Stimulated activated CD8-positive, alpha-beta memory T cell treated with anti-CD3 and anti-CD28 coated beads, Interleukin-4, amount 100 ng/mL, for 48 hours (primary cell): ENCODE measurements at regions not wholly inside any gene's neighbourhood (a gene's known extent, or its start where the extent isn't known, plus 50 kb on each side); places are given as distances from the start of the nearest gene placed in this dataset.
"Not testable (repeated sequence)": the region's sequence is repeated elsewhere in the genome, so short reads cannot be mapped to it uniquely, and the experiment has no call there.

ENCODE experiments used
- DNase-seq: peaks from one replicate; pipeline ENCODE4 v3.0.0-alpha.2; 2020

DNA sequence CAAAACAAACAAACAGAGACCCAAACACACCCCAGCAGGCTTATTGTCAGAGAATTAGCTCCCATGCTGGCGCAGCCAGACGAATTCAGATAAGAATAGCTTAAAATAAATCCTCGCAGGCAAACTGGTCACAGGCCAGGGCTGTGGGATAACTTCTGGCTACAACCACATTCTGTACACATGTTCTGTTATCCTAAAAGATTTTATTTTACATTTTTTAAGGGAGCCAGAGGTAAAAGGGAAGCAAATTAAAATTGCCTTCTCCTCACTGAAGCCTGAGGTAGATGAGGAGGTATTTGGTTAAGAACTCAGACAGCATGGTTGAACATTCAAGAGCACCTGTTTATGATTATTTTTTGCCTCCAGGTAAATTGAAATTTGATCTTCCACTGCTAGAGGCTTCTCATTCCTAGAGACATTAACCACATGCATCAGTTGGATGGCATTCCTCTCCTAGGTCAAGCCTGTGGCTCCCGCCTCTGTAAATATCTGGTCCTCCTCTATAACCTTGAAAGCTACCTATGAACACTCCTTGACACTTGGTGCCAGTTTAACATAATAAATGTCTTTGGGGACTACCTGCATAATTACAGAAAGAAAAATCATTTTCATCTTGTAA lies 190.3 kb downstream of the SATB1 start:
- DNase-seq = no peak

DNA sequence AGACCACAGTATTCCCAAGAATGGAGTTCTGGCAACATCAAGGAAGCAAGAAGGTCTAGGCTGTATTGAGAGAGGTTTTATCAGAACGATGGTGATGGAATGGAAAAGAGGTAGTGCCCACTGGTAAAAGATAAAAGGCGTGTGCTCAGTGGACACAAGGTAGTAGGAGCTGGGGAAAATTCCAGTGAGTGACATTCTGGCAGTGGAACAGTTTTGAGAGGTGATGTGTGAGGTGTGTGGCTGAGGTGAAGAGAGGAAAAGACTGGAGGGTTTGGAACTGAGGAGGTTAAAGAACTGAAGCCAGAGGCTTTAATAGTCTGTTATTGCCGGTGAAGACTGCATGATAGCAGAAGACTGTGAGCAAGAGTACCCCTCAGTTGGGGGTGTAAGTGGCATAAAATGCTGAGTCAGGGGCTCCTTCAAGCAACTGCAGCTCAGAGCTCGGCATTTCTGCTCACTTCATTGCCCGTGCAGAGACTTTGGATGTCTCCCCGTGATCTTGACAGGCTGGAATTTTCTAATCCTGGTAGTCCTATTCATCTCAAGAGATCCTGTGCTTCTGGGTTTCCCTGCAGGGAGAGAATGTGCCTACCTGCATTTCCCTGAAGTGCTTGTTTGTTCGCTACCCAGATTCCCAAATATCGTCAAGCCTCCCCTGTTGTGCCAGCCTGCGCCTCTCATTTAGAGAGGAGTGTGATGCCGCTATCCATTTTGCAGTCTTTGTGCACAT lies 191.0 kb downstream of the SATB1 start:
- no peak for DNase-seq

DNA sequence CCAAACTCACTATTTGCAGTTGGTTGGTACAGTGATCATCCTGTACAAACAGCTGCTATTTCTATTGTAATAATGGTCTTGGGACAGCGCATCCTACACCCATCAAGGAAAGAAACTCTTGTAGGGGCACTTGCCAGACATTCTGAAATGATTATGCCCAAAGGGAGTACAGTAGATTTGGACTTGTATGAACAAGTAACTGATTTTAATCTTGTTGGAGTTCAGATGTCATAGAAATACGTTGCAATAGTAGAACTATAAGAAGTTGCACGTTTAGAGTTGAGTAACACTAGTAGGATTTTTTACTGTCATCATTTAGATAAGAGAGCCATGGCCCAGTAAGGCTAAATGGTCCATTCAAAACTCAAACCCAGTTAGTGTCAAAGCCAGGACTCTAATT lies 192.8 kb downstream of the SATB1 start:
- DNase-seq = no peak

GRCh38 chr3:18228060-18228459 lies 197.1 kb downstream of the SATB1 start:
- no peak for DNase-seq

DNA sequence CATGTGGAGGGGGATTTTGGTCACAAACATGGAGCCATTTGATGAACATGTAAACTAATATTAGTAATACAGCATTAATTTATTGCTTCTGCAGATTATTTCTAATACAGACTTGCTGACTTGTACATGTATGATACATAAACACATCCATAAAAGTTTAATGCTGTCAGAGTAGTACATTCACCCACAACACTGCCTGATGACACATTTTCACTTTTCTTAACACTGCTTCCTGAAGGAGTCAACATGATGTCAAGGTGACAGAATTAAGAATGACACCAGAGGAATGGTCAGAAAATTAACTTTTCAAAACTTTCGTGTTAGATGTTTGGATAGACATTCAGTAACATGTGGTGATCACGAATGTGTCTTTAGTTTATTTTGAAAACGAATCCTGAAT lies 199.4 kb downstream of the SATB1 start:
- no peak for DNase-seq

GRCh38 chr3:18224426-18224825 lies 200.7 kb downstream of the SATB1 start:
- no peak for DNase-seq

GRCh38 chr3:18223974-18224373 lies 201.2 kb downstream of the SATB1 start:
- no peak for DNase-seq

DNA sequence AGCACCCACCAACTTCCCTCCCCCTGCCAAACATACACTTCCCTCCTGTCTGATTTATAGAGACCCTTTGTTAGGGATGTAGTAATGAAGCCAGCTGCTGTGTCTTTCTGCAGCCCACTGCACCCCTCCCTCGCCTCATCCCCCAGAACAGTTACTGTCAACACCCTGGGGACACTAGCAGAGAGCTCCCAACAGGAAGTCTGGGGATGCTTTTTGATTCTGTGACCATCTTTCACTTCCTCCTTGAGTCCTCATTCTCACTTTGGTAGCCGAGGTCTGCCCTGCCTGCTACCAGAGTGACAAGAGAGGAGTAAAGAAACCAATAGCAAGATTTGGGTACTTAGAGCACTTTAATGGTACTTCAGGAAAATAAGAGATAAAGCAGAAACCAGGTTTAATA lies 201.6 kb downstream of the SATB1 start:
- DNase-seq = no peak

DNA sequence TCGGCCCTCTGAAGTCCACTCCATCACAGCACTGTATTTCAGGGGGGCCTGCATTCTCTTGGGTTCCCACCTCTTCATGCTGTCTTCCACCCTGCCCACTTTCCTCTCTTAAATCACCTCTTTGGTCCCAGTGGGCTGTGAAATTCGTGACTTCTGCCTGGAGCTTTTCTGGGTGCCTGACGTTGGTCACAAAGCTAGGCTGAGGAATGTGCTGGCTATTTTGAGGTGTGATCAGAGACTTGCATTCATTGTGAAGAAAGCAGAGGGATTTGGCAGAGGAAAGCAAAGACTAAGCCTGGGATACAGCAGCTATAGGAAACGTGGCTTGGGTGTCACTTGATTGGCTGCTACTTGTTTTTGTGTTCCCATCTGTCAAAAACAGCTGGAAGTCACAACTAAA lies 202.5 kb downstream of the SATB1 start:
- DNase-seq = no peak

DNA sequence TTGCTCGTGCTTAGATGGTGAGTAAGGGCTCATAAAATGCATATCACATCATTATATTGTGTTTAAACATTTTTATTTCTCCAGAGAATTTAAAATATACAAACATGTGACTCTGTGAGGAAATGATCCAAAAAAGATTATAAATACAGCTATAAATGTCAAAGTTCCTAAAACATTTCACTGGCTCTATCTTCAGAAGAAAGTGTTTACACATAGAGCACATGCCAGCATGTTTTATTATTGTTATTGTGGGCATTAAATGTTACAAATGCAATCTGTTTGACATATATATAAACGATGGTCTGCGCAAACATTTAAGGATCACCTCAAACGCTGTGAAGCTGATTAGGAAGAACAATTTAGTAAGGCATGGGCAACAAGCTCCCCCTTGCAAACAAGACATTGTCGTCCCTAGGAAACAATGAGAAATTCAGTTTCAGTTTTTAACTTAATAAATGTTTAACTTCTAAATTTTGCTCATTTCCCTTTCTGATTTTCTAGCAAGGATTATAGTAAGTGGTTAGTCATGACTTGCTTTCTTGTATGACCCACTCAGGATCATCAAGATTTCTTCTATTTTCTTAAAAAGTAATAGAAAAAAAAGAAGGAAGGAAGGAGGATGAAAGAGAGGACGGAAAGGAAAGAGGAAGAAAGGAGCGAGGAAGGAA lies 207.5 kb downstream of the SATB1 start:
- no peak for DNase-seq

- no peak for DNase-seq
Measured at GRCh38 chr3:18216996-18217395, 208.1 kb downstream of the SATB1 start.

- DNase-seq = no peak
Measured at GRCh38 chr3:18215639-18216038, 209.5 kb downstream of the SATB1 start.

- DNase-seq = no peak
Measured at GRCh38 chr3:18211116-18211515, 214.0 kb downstream of the SATB1 start.

DNA sequence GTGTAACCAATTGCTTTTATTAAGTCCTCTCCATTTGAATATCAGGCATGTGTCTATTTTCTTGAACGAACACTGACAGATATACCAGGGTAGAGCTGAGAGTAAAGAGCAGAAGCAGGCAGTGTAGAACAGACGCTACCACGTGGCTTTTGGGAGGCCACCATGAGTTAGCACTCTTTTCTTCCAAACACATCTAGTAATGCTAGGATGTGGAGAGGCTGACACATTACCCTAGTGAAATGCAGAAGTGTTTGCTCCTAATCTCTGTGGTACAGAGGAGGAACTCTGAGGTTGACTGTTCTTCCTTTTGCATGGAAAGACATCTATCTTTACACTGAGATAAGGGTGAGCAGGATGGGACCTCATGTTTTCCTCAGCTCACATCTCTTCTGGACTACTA lies 216.3 kb downstream of the SATB1 start:
- DNase-seq = no peak

DNA sequence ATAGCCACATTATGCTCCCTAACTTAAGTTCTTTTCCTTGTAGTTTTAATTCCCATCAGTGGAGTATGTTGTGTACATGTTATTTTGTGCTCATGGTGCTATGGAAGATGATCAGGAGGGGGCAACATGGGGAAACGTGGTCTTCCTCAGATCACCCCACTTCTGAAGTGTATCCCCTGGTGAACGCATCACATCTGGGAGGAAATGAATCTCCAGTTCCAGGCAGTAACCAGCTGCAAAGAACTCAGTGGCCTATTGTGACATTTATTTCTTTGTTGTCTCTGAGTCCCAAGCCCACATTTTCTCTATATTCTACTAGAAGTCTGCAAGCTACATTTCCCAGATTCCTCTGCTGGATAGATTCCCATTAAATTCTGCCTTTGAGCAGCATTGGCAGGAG lies 217.0 kb downstream of the SATB1 start:
- DNase-seq = no peak

DNA sequence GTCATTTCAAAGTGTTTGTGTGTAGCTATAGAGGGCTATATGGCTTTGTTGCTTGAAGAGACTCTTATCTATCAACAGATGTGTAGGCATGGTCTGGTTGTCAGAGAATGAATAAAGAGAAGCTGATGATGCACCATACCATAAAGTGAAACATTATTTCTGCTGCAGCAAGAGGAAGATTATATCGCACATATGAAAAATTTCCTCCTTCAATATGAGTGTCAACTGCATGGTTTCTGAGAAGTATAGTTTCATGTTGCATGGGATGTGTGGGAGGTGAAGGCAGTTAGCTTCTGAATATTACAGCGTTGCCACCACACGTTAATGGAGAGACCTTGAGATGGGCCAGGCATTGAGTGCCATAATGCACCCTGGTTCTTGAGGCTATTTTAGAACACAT lies 217.9 kb downstream of the SATB1 start:
- peak; percentile 30 for DNase-seq

- not testable (repeated sequence) for DNase-seq
Measured at GRCh38 chr3:18205701-18206100, 219.4 kb downstream of the SATB1 start.

DNA sequence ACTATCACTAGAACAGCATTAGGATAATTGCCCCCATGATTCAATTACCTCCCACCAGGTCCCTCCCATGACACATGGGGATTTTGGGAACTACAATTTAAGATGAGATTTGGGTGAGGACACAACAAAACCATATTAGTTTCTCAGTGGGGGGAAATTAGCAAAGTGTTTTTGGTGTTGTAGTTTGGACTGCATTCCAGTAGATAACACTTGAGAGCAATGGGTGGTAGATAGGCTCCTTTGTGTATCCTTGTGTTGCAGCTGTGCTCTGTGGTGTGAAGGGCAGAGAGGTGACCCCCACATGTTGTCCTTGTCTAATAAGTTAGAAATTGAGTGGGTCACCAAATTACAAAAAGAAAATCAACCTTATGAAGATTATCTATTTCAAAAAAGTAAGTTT lies 223.8 kb downstream of the SATB1 start:
- no peak for DNase-seq

- no peak for DNase-seq
Measured at GRCh38 chr3:18199757-18200156, 225.4 kb downstream of the SATB1 start.

- DNase-seq = no peak
Measured at GRCh38 chr3:18195836-18196235, 229.3 kb downstream of the SATB1 start.

GRCh38 chr3:18194431-18194830 lies 230.7 kb downstream of the SATB1 start:
- DNase-seq = no peak

- DNase-seq = no peak
Measured at GRCh38 chr3:18190646-18191045, 234.5 kb downstream of the SATB1 start.

- DNase-seq = no peak
Measured at GRCh38 chr3:18189282-18190050, 235.7 kb downstream of the SATB1 start.

GRCh38 chr3:18188491-18188890 lies 236.6 kb downstream of the SATB1 start:
- DNase-seq = no peak
